GM12878 (cell line): ENCODE measurements at regions not wholly inside any gene's neighbourhood (a gene's known extent, or its start where the extent isn't known, plus 50 kb on each side); places are given as distances from the start of the nearest gene placed in this dataset.

Experiments used
- ATAC-seq: fragments of 200-7000 bp; cut with Tn5 transposase; 3 replicates; pipeline ENCODE4 v1.9.1; 2020; ENCODE audit warnings: mild to moderate bottlenecking, moderate library complexity
- BruUV-seq: library from RNA; stranded (reverse); fragments of 400-500 nt; replicated peaks from 2 replicates; lab custom pipeline; 2021; lab: Mats Ljungman, UMichigan
- CTCF ChIA-PET: fragments of 300-600 bp; sonication (Branson Sonifier 250); formaldehyde crosslinking; extraction: SDS; loops from one replicate; lab custom pipeline; 2021; ENCODE audit warnings: inconsistent platforms; lab: Yijun Ruan, JAX
- POLR2A ChIA-PET: fragments of 350-600 bp; formaldehyde crosslinking; extraction: SDS; loops from one replicate; lab custom pipeline; 2021; ENCODE audit warnings: inconsistent platforms; lab: Charles Lee
- RAD21 ChIA-PET: fragments of 300-600 bp; sonication (Branson Sonifier 250); formaldehyde crosslinking; loops from one replicate; lab custom pipeline; 2023; ENCODE audit warnings: antibody characterized with exemption; ENCODE audit not compliant: unreplicated experiment; lab: Charles Lee
- SMC1A ChIA-PET: fragments of 300-600 bp; sonication (Branson Sonifier 250); formaldehyde crosslinking; loops from one replicate; lab custom pipeline; 2023; ENCODE audit not compliant: unreplicated experiment, uncharacterized antibody; lab: Charles Lee
- DNase-seq: peaks from one replicate; pipeline ENCODE4 v3.0.0-alpha.2; 2011; ENCODE audit warnings: low read depth, low spot score
- FAIRE-seq: peaks from 3 replicates; lab custom pipeline; 2011; peaks lifted over from hg19 to GRCh38; lab: Jason Lieb, UNC
- H2AFZ ChIP-seq: 2 replicates; pipeline ENCODE4 v1.6.0; 2011; ENCODE audit warnings: low read depth, low read length, control low read depth; ENCODE audit not compliant: control insufficient read depth
- H3K27ac ChIP-seq: 2 replicates; pipeline ENCODE4 v1.5.1; 2011; ENCODE audit warnings: control low read depth; ENCODE audit not compliant: control insufficient read depth, insufficient read depth
- H3K27me3 ChIP-seq, 2 experiments: replicated peaks in 1 of 2; 2 replicates each; pipeline versions ENCODE4 v1.6.0 to v1.6.1; 2011; ENCODE audit warnings: low read length in 1 of 2; ENCODE audit not compliant: control insufficient read depth in 2 of 2, insufficient read depth in 2 of 2
- H3K36me3 ChIP-seq, 2 experiments: 2 replicates each; pipeline ENCODE4 v1.5.1; 2011; ENCODE audit warnings: low read length in 1 of 2; ENCODE audit not compliant: control insufficient read depth in 2 of 2, insufficient read depth in 2 of 2
- H3K4me1 ChIP-seq: 2 replicates; pipeline ENCODE4 v1.6.1; 2011; ENCODE audit warnings: mild to moderate bottlenecking, low read length, moderate library complexity, mixed read lengths; ENCODE audit not compliant: control insufficient read depth, insufficient read depth
- H3K4me2 ChIP-seq: 2 replicates; pipeline ENCODE4 v1.6.0; 2011; ENCODE audit warnings: control low read depth; ENCODE audit not compliant: control insufficient read depth, insufficient read depth
- H3K4me3 ChIP-seq: fragments of 200-600 bp; sonication (generic); 2 replicates; pipeline ENCODE4 v1.5.1; 2016
- H3K79me2 ChIP-seq: 2 replicates; pipeline ENCODE4 v1.6.0; 2011; ENCODE audit warnings: low read length; ENCODE audit not compliant: control insufficient read depth, insufficient read depth
- H3K9ac ChIP-seq: 2 replicates; pipeline ENCODE4 v1.8.0; 2011; ENCODE audit warnings: low read length, control low read depth, mixed read lengths; ENCODE audit not compliant: control insufficient read depth, insufficient read depth
- H3K9me3 ChIP-seq: replicated peaks from 3 replicates; pipeline ENCODE4 v1.5.1; 2011; ENCODE audit warnings: mild to moderate bottlenecking, low read length; ENCODE audit not compliant: control insufficient read depth, insufficient read depth
- H4K20me1 ChIP-seq: 2 replicates; pipeline ENCODE4 v1.6.0; 2011; ENCODE audit not compliant: control insufficient read depth, insufficient read depth
- BRCA1 ChIP-seq: IDR thresholded peaks from 2 replicates; pipeline ENCODE4 v1.6.1; 2011; ENCODE audit warnings: low read depth, low read length, improper control_type of control experiment
- NR2C1 ChIP-seq: fragments of 450-650 bp; IDR thresholded peaks from 2 replicates; pipeline ENCODE4 v1.6.1; 2017; ENCODE audit warnings: antibody characterized with exemption, mild to moderate bottlenecking, moderate library complexity
- RAD51 ChIP-seq: fragments of 450-650 bp; IDR thresholded peaks from 2 replicates; pipeline ENCODE4 v1.6.1; 2016; ENCODE audit warnings: moderate library complexity, mild to moderate bottlenecking, inconsistent platforms
- RELB ChIP-seq: fragments of 450-650 bp; IDR thresholded peaks from 2 replicates; pipeline ENCODE4 v1.6.1; 2017; ENCODE audit warnings: low read depth, mild to moderate bottlenecking, moderate library complexity
- REST ChIP-seq: IDR thresholded peaks from 2 replicates; pipeline ENCODE4 v1.6.1; 2012; ENCODE audit warnings: mild to moderate bottlenecking, low read depth, low read length
- SIX5 ChIP-seq: IDR thresholded peaks from 2 replicates; pipeline ENCODE4 v1.6.1; 2011; ENCODE audit warnings: mild to moderate bottlenecking, low read depth, low read length, moderate library complexity; ENCODE audit not compliant: severe bottlenecking
- SMARCA5 ChIP-seq: fragments of 450-650 bp; IDR thresholded peaks from 2 replicates; pipeline ENCODE4 v1.6.1; 2017; ENCODE audit warnings: mild to moderate bottlenecking
- SRF ChIP-seq, 2 experiments: IDR thresholded peaks; 2 replicates each; pipeline ENCODE4 v1.6.1; 2011; ENCODE audit warnings: low read depth in 2 of 2, low read length in 2 of 2, mild to moderate bottlenecking in 1 of 2, moderate library complexity in 1 of 2
- ZBTB4 ChIP-seq: fragments of 450-650 bp; formaldehyde crosslinking; IDR thresholded peaks from 2 replicates; pipeline ENCODE4 v1.4.0; 2022; ENCODE audit warnings: mild to moderate bottlenecking, moderate library complexity
- ZNF217 ChIP-seq: fragments of 450-650 bp; IDR thresholded peaks from 2 replicates; pipeline ENCODE4 v1.6.1; 2017; ENCODE audit warnings: antibody characterized with exemption, mild to moderate bottlenecking
- WGBS: methylation state at CpG from one replicate; pipeline ENCODE4 v1.1.6; 2016; ENCODE audit warnings: low lambda C conversion rate; ENCODE audit not compliant: insufficient replicate concordance, insufficient coverage; ENCODE audit errors: missing lambda C conversion rate; 5-methylcytosine and 5-hydroxymethylcytosine counted together
- in situ Hi-C: fragments of 300-500 bp; cut with MboI; formaldehyde crosslinking; loops from 9 replicates; pipeline ENCODE4 v1.14.3; 2018; ENCODE audit warnings: mixed read lengths
- intact Hi-C: fragments of 100-400 bp; cut with micrococcal nuclease; formaldehyde crosslinking; loops from one replicate; pipeline ENCODE4 v1.14.2; 2022; ENCODE audit not compliant: unreplicated experiment

- TF ChIP-seq SRF (IDR thresholded peaks at IDR 0.05; ENCODE audit: low read depth in 2 of 2, low read length in 2 of 2) = no peak
These were observed 249.0 kb downstream of the PRDM2 start (continued) for GRCh38 chr1:13948888-13949391.

GRCh38 chr1:13949546-13949945 lies 249.6 kb downstream of the PRDM2 start:
- SMC1A ChIA-PET = no interaction called here
- H3K27me3 ChIP-seq = no peaks in the 10 kb centered on the region
- in situ Hi-C loops = no loop called here
- no peak overlapping the region for H3K27ac ChIP-seq
- 0% methylated on average over 4 of the region's 4 CpGs for WGBS
- H3K4me3 ChIP-seq = no peak overlapping the region
- H3K79me2 ChIP-seq = no peaks in the 10 kb centered on the region
- ATAC-seq = no peak
- POLR2A ChIA-PET = no interaction called here
- no peak for FAIRE-seq
- BruUV-seq = no TSS peak
- RAD21 ChIA-PET = no interaction called here
- no peak for DNase-seq
- no peak overlapping the region for H2AFZ ChIP-seq
- H3K36me3 ChIP-seq = no peaks in the 10 kb centered on the region
- H4K20me1 ChIP-seq = no peaks in the 10 kb centered on the region
- H3K4me2 ChIP-seq = no peak overlapping the region
- CTCF ChIA-PET = no interaction called here
- no peaks in the 10 kb centered on the region for H3K9me3 ChIP-seq
- no peak overlapping the region for H3K9ac ChIP-seq
- no peaks in the 10 kb centered on the region for H3K4me1 ChIP-seq
- intact Hi-C loops = no loop called here
- TF ChIP-seq RAD51 = no peak
- no peak for TF ChIP-seq ZNF217
- no peak for TF ChIP-seq RELB
- TF ChIP-seq SMARCA5 = no peak
- no peak for TF ChIP-seq NR2C1
- no peak for TF ChIP-seq ZBTB4
- TF ChIP-seq REST = no peak
- no peak for TF ChIP-seq SIX5
- no peak for TF ChIP-seq BRCA1
